GM10248 (cell line): ENCODE measurements at regions not wholly inside any gene's neighbourhood (a gene's known extent, or its start where the extent isn't known, plus 50 kb on each side); places are given as distances from the start of the nearest gene placed in this dataset.

Experiments used
- CTCF ChIA-PET: fragments of 300-600 bp; sonication (Branson Sonifier 250); formaldehyde crosslinking; extraction: SDS; loops from one replicate; lab custom pipeline; 2021; ENCODE audit warnings: antibody characterized with exemption; lab: Yijun Ruan, JAX
- POLR2A ChIA-PET: fragments of 350-650 bp; sonication (Branson Sonifier 250); formaldehyde crosslinking; extraction: SDS; loops from one replicate; lab custom pipeline; 2020; ENCODE audit warnings: antibody characterized with exemption; lab: Yijun Ruan, JAX
- DNase-seq: peaks from one replicate; pipeline ENCODE4 v3.0.0; 2012; ENCODE audit errors: extremely low spot score
- TF ChIP-seq, protein P1 (sequence below): IDR thresholded peaks from 2 replicates; pipeline ENCODE4 v1.5.1; 2012; ENCODE audit warnings: mild to moderate bottlenecking, low read depth; ENCODE audit errors: extremely low read depth, missing control alignments, control extremely low read depth

DNA sequence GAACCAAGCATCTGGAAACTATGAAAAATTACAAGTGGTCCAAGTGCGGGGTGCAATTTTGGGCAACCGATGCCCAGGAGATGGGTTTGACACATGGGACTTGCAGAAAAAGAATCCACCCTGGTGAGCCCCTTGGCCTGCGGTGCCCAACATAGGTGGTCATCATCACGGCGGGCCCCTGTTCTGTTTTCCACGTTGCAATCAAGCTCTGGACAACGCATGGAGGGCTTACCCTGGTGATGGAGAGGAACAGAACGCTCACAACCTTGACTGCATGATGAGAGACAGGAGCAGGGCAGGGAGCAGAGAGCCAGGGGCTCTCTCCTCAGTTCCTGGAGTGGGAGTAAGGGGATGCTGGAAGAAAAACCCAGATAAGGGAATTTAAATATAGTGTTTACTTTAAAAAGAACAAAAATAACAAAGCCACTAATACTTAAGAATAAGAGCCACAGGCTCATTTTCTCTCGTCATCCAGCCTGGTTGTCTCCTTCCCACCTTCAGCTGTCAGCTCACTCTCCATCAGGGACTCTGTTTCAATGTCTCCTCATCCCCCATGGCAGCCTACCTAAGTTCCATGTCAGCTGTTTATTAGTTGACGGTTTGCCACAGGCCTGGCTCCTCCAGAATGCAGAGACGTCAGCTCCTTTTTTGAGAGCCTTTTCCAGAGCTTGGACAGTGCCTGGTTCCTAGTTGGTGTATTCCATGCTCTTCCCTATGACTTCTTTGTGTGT lies 172.1 kb downstream of the GADD45G start:
- ChIA-PET CTCF (interaction anchor here (1.9 kb wide), 1 partner anchor 13 kb away, joined by 6 read pairs; no protein-coding TSS in a partner anchor), POLR2A (no interaction called here)
- TF ChIP-seq, protein P1, sequence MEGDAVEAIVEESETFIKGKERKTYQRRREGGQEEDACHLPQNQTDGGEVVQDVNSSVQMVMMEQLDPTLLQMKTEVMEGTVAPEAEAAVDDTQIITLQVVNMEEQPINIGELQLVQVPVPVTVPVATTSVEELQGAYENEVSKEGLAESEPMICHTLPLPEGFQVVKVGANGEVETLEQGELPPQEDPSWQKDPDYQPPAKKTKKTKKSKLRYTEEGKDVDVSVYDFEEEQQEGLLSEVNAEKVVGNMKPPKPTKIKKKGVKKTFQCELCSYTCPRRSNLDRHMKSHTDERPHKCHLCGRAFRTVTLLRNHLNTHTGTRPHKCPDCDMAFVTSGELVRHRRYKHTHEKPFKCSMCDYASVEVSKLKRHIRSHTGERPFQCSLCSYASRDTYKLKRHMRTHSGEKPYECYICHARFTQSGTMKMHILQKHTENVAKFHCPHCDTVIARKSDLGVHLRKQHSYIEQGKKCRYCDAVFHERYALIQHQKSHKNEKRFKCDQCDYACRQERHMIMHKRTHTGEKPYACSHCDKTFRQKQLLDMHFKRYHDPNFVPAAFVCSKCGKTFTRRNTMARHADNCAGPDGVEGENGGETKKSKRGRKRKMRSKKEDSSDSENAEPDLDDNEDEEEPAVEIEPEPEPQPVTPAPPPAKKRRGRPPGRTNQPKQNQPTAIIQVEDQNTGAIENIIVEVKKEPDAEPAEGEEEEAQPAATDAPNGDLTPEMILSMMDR = no peak
- no peak for DNase-seq

DNA sequence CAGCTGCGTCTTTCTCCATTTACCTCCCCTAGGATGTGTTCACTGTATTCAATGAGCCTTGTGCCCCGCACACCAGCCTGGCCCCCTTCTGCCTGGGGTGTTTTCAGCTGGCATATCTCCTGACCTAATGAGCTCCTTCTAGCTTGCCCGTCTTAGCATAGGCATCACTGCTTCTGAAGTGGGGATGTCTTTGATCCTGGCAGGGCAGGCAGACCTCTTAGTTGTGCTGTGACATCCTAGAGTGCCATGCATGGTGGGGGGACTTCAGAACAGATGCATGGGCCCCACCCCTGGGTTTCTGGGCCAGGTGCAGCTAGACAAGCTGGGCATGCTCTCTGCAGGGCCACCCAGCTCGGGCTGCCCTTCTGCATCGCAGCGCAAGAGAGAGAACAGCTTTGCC lies 172.7 kb downstream of the GADD45G start:
- POLR2A ChIA-PET = no interaction called here
- TF ChIP-seq, protein P1 = no peak
- CTCF ChIA-PET = interaction anchor here (1.2 to 1.9 kb wide), 2 partner anchors 12 to 14 kb away, joined by 3 to 6 read pairs; no protein-coding TSS in a partner anchor
- DNase-seq = no peak

DNA sequence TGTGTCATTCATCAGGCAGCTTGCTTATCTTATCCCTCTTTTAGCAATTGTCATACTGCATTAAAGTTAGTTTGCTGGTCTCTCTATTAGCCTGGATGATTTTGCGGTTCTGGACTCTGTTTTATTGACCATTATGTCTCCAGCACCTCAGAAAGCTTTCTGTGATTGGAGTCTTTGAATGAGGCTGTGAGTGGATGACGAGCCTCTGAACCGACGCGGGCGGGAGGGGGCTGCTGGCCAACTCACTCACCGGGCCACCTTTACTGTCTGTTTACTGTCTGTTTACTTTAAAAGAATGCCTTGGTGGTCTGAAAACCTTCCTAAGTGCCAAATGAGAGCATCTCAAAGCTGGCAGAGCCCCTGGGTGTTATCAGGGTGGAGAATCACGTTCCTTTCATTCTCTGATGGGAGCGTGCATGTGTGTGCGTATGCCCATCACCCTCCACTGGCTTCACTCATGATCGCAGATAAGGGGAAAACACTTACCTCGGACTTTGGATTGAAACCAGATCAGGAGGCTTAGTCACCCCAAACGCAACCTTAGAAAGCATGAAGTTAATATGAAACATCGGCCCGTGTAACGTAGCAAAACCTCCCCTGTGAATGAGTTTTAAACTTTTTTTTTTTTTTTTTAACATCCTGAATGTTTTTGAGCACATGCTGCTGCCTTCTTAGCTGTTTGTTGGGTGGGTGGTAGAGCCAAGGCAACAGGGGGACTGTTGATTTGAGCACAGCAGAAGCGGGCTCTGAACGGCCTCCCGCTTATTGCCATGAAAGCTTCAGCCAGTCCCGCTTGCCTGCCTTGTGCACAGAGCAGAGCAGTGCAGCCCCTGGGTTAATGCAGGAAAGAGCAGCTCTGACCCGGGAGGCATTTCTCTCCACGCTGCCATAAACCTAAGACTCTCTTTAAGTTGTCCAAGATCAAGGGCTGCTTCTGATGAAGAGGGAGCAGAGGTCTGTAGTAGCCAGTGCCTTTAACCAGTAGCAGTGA lies 173.6 kb downstream of the GADD45G start:
- TF ChIP-seq, protein P1 = no peak
- ChIA-PET CTCF (interaction anchor here (1.2 to 1.9 kb wide), 2 partner anchors 11 to 15 kb away, joined by 3 to 6 read pairs; no protein-coding TSS in a partner anchor), POLR2A (no interaction called here)
- DNase-seq = no peak

DNA sequence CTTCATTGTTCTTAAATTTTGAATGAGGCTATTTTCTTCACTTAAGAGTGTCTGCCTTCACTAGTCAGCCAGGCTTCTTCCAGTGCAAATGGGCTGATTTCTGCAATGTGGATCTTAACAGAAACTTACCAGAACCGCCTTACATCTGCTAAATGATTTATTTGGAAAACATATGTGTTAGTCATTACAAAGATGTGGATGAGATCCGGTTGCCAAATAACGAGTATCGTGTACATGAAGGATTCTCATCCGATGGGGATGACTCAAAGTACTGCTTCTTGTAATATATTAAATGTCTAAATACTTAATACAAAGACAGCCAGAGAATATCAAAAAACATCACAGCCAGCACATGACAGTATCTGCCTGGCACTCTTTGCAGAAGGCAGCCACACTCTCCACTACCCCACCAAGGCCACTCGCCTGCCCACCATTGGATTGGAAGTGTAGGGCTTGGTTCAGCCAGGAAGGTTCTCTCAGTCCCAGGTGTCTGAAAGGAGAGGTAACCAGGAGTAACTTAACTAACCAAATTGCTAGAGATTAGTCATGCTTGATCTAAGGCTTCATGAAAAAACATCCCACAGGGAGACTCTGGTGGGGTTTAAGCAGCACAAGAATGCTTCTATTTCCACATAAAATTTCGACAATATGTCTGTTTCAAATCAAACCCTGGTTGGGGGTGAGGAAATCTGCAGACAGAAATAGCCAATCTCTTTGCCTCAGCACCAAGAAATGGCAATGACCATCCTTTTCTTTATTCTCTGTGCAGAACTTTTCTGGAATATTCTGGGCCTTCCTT lies 174.8 kb downstream of the GADD45G start:
- CTCF ChIA-PET = no interaction called here
- TF ChIP-seq, protein P1 = no peak
- POLR2A ChIA-PET = no interaction called here
- DNase-seq = no peak

DNA sequence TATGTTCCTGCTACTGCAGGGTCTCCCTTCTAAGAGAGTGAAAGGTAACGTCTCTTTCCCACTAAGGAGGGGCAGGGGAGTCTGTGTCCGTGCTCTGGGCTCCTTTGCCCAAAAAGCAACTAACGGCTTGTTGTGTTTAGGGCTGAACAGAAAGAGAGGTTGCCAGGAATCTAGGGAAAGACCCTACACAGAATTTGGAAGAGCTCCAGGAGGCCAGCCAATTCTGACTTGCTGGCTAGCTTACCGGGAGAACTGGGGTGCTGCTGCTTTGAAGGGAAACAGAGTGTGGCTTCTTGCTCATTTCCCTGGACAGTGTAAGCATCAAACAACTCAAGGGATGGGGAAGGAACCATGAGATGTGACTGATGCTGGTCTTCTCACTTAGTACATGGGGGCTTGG lies 176.1 kb downstream of the GADD45G start:
- DNase-seq = no peak
- TF ChIP-seq, protein P1 = no peak
- ChIA-PET POLR2A (no interaction called here), CTCF (interaction anchor here (1.9 kb wide), 1 partner anchor 28 kb away, joined by 5 read pairs; no protein-coding TSS in a partner anchor)
